Transverse colon (tissue), 4 donors: ENCODE measurements at regions not wholly inside any gene's neighbourhood (a gene's known extent, or its start where the extent isn't known, plus 50 kb on each side); places are given as distances from the start of the nearest gene placed in this dataset.

Experiments
- DNase-seq: peaks from one replicate; pipeline ENCODE4 v3.0.0-alpha.2; 2019
- H3K27ac ChIP-seq, 4 donors: fragments of 200-600 bp; sonication (generic); 2 replicates each; pipeline ENCODE4 v1.5.1; 2016 to 2018; ENCODE audit warnings: inconsistent platforms in 4 of 4
- H3K27me3 ChIP-seq: fragments of 200-600 bp; sonication (generic); 2 replicates; pipeline ENCODE4 v1.5.1; 2017; ENCODE audit warnings: inconsistent platforms
- H3K36me3 ChIP-seq, 4 donors: fragments of 200-600 bp; sonication (generic); 2 replicates each; pipeline ENCODE4 v1.5.1; 2017 to 2019; ENCODE audit warnings: inconsistent platforms in 4 of 4
- H3K4me1 ChIP-seq, 4 donors: fragments of 200-600 bp; sonication (generic); 2 replicates each; pipeline ENCODE4 v1.5.1; 2017 to 2020; ENCODE audit warnings: inconsistent platforms in 4 of 4
- H3K4me3 ChIP-seq, 4 donors: fragments of 200-600 bp; sonication (generic); 1 replicate in 1 of 4; 2 replicates in 3 of 4; pipeline versions ENCODE4 v1.5.1 to v1.6.1; 2017 to 2019; ENCODE audit warnings: inconsistent platforms in 4 of 4
- H3K9me3 ChIP-seq, 2 donors: fragments of 200-600 bp; sonication (generic); 2 replicates each; pipeline ENCODE4 v1.5.1; 2017 to 2019; ENCODE audit warnings: inconsistent platforms in 2 of 2
- EP300 ChIP-seq: sonication (generic); formaldehyde crosslinking; IDR thresholded peaks from one replicate; pipeline ENCODE4 v1.6.1; 2017; ENCODE audit warnings: antibody characterized with exemption, low read depth
- POLR2A ChIP-seq: fragments of 450-650 bp; IDR thresholded peaks from one replicate; pipeline ENCODE4 v1.6.1; 2016; ENCODE audit warnings: antibody characterized with exemption, mild to moderate bottlenecking, moderate library complexity
- POLR2AphosphoS5 ChIP-seq, 3 donors: sonication (generic); formaldehyde crosslinking; IDR thresholded peaks; one replicate each; pipeline ENCODE4 v1.6.1; 2016; ENCODE audit warnings: antibody characterized with exemption in 3 of 3
- WGBS, 2 donors: methylation state at CpG; one replicate each; pipeline ENCODE4 v1.1.5; 2018; ENCODE audit warnings: low coverage in 1 of 2; 5-methylcytosine and 5-hydroxymethylcytosine counted together
- in situ Hi-C, 4 donors: fragments of 200-750 bp; cut with MboI; loops; one replicate each; pipeline versions ENCODE4 v1.15.0 to v1.15.1; 2017; ENCODE audit warnings: low sequenced_read_pairs in 3 of 4, low pct_ligation_motif_present in 1 of 4, low pct_unique_long_range_greater_than_20kb in 1 of 4
- intact Hi-C: fragments of 100-400 bp; cut with DNase I; formaldehyde crosslinking; loops from one replicate; pipeline ENCODE4 v1.15.1; 2023; ENCODE audit warnings: low total_unique reads
- TF ChIP-seq, protein P1 (sequence below), 5 experiments: fragments of 200-600 bp in 3 of 5; fragments of 450-650 bp in 2 of 5; sonication (generic) in 3 of 5; IDR thresholded peaks; 1 replicate in 2 of 5; 2 replicates in 3 of 5; pipeline ENCODE4 v1.5.1; 2016 to 2017; ENCODE audit warnings: antibody characterized with exemption in 5 of 5, inconsistent platforms in 3 of 5, mild to moderate bottlenecking in 2 of 5, moderate library complexity in 1 of 5

GRCh38 chr2:143828763-143829537 is 691.0 kb downstream of the ZEB2 start:
- Histone ChIP-seq H3K4me1 (no peaks in the 10 kb centered on the region), H3K9me3 (no peaks in the 10 kb centered on the region), H3K27ac (no peak overlapping the region), H3K4me3 (no peak overlapping the region), H3K27me3 (no peaks in the 10 kb centered on the region), H3K36me3 (no peaks in the 10 kb centered on the region)
- DNase-seq, result no peak
- in situ Hi-C loops (no loop called here), intact Hi-C loops (no loop called here)
- TF ChIP-seq, protein P1, sequence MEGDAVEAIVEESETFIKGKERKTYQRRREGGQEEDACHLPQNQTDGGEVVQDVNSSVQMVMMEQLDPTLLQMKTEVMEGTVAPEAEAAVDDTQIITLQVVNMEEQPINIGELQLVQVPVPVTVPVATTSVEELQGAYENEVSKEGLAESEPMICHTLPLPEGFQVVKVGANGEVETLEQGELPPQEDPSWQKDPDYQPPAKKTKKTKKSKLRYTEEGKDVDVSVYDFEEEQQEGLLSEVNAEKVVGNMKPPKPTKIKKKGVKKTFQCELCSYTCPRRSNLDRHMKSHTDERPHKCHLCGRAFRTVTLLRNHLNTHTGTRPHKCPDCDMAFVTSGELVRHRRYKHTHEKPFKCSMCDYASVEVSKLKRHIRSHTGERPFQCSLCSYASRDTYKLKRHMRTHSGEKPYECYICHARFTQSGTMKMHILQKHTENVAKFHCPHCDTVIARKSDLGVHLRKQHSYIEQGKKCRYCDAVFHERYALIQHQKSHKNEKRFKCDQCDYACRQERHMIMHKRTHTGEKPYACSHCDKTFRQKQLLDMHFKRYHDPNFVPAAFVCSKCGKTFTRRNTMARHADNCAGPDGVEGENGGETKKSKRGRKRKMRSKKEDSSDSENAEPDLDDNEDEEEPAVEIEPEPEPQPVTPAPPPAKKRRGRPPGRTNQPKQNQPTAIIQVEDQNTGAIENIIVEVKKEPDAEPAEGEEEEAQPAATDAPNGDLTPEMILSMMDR (IDR thresholded peaks at IDR 0.05), result no peak
- TF ChIP-seq POLR2AphosphoS5 (IDR thresholded peaks at IDR 0.05) (no peak), EP300 (no peak), POLR2A (no peak)
- 62% methylated on average over 3 of the region's 3 CpGs; no CpG with 5 or more reads in 1 of the 2 donors for WGBS, 2 donors

- intact Hi-C loops (no loop called here), in situ Hi-C loops (no loop called here)
- no peaks in the 10 kb centered on the region for H3K4me1 ChIP-seq
- H3K4me3 ChIP-seq, result no peak overlapping the region
- no peaks in the 10 kb centered on the region for H3K9me3 ChIP-seq
- TF ChIP-seq POLR2A, result no peak
- TF ChIP-seq, protein P1 (IDR thresholded peaks at IDR 0.05), result no peak
- no peak for TF ChIP-seq EP300
- no peak for TF ChIP-seq POLR2AphosphoS5 (IDR thresholded peaks at IDR 0.05)
- no peaks in the 10 kb centered on the region for H3K27me3 ChIP-seq
- DNase-seq, result no peak
- 62 to 72% methylated on average over 3 of the region's 3 CpGs for WGBS, 2 donors
- H3K27ac ChIP-seq, result no peak overlapping the region
- H3K36me3 ChIP-seq, result no peaks in the 10 kb centered on the region
Observed at GRCh38 chr2:143824791-143825190, 695.1 kb downstream of the ZEB2 start.

DNA sequence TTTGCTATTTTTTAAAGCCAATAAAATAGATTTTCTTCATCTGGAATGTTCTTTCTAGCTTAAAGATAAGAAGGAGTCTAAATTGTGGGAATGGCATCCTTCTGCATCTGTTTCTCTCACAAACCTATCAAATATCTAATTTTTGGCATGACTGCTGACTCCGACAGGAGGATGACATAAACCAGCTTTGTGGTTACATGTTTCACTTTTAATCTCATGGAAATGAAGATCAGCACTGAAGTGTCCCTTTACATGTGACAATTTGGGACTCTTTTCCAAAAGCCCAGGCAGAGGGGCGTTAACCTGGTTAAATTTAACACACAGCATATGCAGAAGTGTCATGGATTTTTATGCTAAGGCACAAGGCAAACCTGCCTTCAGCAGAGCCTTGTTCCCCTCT is 694.7 kb downstream of the ARHGAP15 start:
- Histone ChIP-seq H3K36me3 (no peaks in the 10 kb centered on the region), H3K27me3 (no peaks in the 10 kb centered on the region), H3K27ac (no peak overlapping the region), H3K4me3 (no peak overlapping the region), H3K9me3 (no peaks in the 10 kb centered on the region), H3K4me1 (no peaks in the 10 kb centered on the region)
- intact Hi-C loops (no loop called here), in situ Hi-C loops (no loop called here)
- TF ChIP-seq POLR2A (no peak), POLR2AphosphoS5 (IDR thresholded peaks at IDR 0.05) (no peak), EP300 (no peak)
- TF ChIP-seq, protein P1 (IDR thresholded peaks at IDR 0.05), result no peak
- WGBS, 2 donors, result 48 to 90% methylated on average over 2 of the region's 2 CpGs
- DNase-seq, result no peak

DNA sequence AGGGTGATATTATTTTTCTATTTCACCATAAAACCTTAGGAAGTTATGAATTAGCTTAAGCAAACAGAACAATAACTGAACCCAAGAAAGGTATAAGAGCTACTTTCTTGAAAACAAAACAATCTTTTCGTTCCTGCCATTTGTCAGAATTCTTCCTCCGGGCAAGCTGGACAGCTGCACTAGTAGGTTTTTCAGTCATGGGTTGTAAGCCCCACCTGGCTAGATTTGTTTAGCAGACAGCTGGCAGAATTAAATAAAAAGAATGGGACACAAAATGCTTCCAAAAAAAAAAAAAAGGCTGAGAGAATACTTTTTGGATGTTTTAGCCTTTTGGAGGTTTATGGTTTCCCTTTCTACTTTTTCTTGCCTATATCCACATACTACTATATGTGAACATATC is 694.1 kb downstream of the ARHGAP15 start:
- TF ChIP-seq, protein P1 (IDR thresholded peaks at IDR 0.05), result no peak
- no peak for TF ChIP-seq POLR2A
- no peak for TF ChIP-seq EP300
- no peak for TF ChIP-seq POLR2AphosphoS5 (IDR thresholded peaks at IDR 0.05)
- Histone ChIP-seq H3K36me3 (no peaks in the 10 kb centered on the region), H3K4me3 (no peak overlapping the region), H3K27me3 (no peaks in the 10 kb centered on the region), H3K9me3 (no peaks in the 10 kb centered on the region), H3K4me1 (no peaks in the 10 kb centered on the region), H3K27ac (no peak overlapping the region)
- WGBS, 2 donors, result 85 to 96% methylated on average over 2 of the region's 2 CpGs
- intact Hi-C loops, result no loop called here
- in situ Hi-C loops, result no loop called here
- no peak for DNase-seq
